ENCODE measurements at regions not wholly inside any gene's neighbourhood (a gene's known extent, or its start where the extent isn't known, plus 50 kb on each side); places are given as distances from the start of the nearest gene placed in this dataset.

DNA sequence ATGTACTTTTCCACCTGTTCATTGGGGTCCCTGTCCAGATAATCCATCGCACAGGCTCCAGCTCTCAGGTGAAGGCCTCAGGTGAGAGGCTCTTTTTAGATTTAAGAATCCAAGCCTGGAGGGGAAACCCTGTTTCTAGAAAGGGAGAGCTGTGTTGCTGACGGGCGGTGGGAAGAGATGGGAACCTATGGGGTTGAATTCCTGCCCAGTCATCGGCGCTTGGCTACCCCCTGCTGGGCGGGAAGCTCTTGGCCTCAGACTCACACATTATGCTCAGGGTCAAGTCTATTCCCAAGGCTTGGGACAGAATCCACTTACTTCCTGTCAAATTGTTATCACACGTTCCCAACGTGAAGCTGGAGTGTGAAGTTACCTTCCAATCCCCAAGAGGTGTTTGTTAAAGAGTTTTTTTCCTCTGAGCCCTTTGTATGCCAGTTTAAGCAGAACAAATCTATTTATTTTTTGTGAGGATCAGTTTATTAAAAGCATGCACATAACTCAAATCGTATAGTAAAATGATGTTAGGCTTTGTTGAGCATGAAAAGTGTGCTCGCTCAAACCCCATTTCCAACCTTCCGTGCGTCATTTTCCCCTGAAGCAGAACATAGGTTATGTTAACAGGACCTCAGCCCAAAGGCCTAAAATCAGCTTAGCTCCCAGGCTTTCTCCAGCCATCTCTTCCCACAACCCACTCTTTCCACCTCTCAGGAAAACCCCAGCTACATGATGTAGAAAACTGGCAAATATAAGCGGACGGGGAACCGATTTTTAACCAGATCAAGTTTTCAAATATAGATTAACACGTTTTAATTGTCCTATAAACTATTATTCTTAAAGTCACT lies 181.7 kb upstream of the ETAA1 start:
- POLR2A ChIA-PET (ENCODE audit: unreplicated experiment): interaction anchor here (0.8 kb wide), 1 partner anchor 804 kb away, joined by 3 read pairs; no protein-coding TSS in a partner anchor

DNA sequence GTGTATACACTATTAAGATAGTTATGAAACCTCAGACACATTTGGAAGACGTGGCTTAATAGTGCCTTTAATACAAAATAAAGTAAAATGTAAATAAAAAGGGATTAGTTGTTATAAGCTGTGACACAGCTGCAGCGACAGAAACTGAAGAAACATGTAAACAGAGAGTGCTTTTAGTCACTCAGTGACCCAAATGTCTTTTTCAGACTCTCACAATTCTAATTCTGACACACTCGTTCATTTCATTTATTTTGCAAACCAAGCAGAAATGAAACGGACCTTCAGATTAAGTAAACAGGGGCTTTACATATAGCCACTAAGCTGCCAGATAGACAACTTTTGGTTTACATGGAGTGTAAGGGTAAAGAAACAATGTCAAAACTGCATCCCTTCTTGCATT lies 181.0 kb upstream of the ETAA1 start:
- H3K4me2 ChIP-seq: no peak overlapping the region
- H3K79me2 ChIP-seq (ENCODE audit: low read depth): no peaks in the 10 kb centered on the region
- no TSS peak for BruUV-seq (replicated peaks)
- H3K9me2 ChIP-seq (ENCODE audit: insufficient read depth): no peaks in the 10 kb centered on the region
- no peaks in the 10 kb centered on the region for H3K4me1 ChIP-seq (replicated peaks; ENCODE audit: insufficient read depth)
- no peaks in the 10 kb centered on the region for H3K36me3 ChIP-seq (ENCODE audit: low read depth)
- H3K4me3 ChIP-seq: no peak overlapping the region
- no peak for DNase-seq
- H4K20me1 ChIP-seq (ENCODE audit: insufficient read depth): no peaks in the 10 kb centered on the region
- H3K27ac ChIP-seq: no peak overlapping the region
- no peak overlapping the region for H2AFZ ChIP-seq
- TF ChIP-seq EZH2 (IDR thresholded peaks at IDR 0.05; ENCODE audit: low read depth) (no peak), CTCF (conservative IDR thresholded peaks at IDR 0.05) (no peak)
- intact Hi-C loops (cut with micrococcal nuclease; ENCODE audit: unreplicated experiment): no loop called here
- ChIA-PET CTCF (no interaction called here), POLR2A (ENCODE audit: unreplicated experiment) (no interaction called here)
- H3K27me3 ChIP-seq (ENCODE audit: insufficient read depth, low read depth): no peaks in the 10 kb centered on the region
- H3K9me3 ChIP-seq (ENCODE audit: insufficient read depth, low read depth): no peaks in the 10 kb centered on the region
- H3F3A ChIP-seq (ENCODE audit: insufficient read depth, low read depth): no peaks in the 10 kb centered on the region

More for the DNA sequence above, 181.7 kb upstream of the ETAA1 start:
- H3K9me2 ChIP-seq (ENCODE audit: insufficient read depth): no peaks in the 10 kb centered on the region
- no peaks in the 10 kb centered on the region for H3F3A ChIP-seq (ENCODE audit: insufficient read depth, low read depth)
- no peaks in the 10 kb centered on the region for H4K20me1 ChIP-seq (ENCODE audit: insufficient read depth)
- H3K4me3 ChIP-seq: no peak overlapping the region
- no peak overlapping the region for H3K27ac ChIP-seq
- no peak overlapping the region for H3K4me2 ChIP-seq
- no peaks in the 10 kb centered on the region for H3K36me3 ChIP-seq (ENCODE audit: low read depth)
- H3K4me1 ChIP-seq (replicated peaks; ENCODE audit: insufficient read depth): no peaks in the 10 kb centered on the region
- no peaks in the 10 kb centered on the region for H3K79me2 ChIP-seq (ENCODE audit: low read depth)
- no peak for DNase-seq
- H3K9me3 ChIP-seq (ENCODE audit: insufficient read depth, low read depth): no peaks in the 10 kb centered on the region
- CTCF ChIA-PET: interaction anchor here (0.6 kb wide), 1 partner anchor 1525 kb away, joined by 3 read pairs; no protein-coding TSS in a partner anchor
- no TSS peak for BruUV-seq (replicated peaks)
- intact Hi-C loops (cut with micrococcal nuclease; ENCODE audit: unreplicated experiment): no loop called here
- H2AFZ ChIP-seq: no peak overlapping the region
- no peaks in the 10 kb centered on the region for H3K27me3 ChIP-seq (ENCODE audit: insufficient read depth, low read depth)
- TF ChIP-seq EZH2 (IDR thresholded peaks at IDR 0.05; ENCODE audit: low read depth) (no peak), CTCF (conservative IDR thresholded peaks at IDR 0.05) (peak; percentile 32; the same call in 1 of the 2 replicates)

GRCh38 chr2:67216881-67217280 lies 180.3 kb upstream of the ETAA1 start:
- no peaks in the 10 kb centered on the region for H3K9me3 ChIP-seq (ENCODE audit: insufficient read depth, low read depth)
- intact Hi-C loops (cut with micrococcal nuclease; ENCODE audit: unreplicated experiment): no loop called here

More at GRCh38 chr2:67216881-67217280, 180.3 kb upstream of the ETAA1 start:
- CTCF ChIA-PET: no interaction called here
- Histone ChIP-seq H3K27me3 (ENCODE audit: insufficient read depth, low read depth) (no peaks in the 10 kb centered on the region), H3K79me2 (ENCODE audit: low read depth) (no peaks in the 10 kb centered on the region), H3K36me3 (ENCODE audit: low read depth) (no peaks in the 10 kb centered on the region), H3K27ac (no peak overlapping the region), H3K4me2 (no peak overlapping the region), H3K4me1 (replicated peaks; ENCODE audit: insufficient read depth) (no peaks in the 10 kb centered on the region), H4K20me1 (ENCODE audit: insufficient read depth) (no peaks in the 10 kb centered on the region), H3K9me2 (ENCODE audit: insufficient read depth) (no peaks in the 10 kb centered on the region), H3F3A (ENCODE audit: insufficient read depth, low read depth) (no peaks in the 10 kb centered on the region), H3K4me3 (no peak overlapping the region), H2AFZ (no peak overlapping the region)
- POLR2A ChIA-PET (ENCODE audit: unreplicated experiment): no interaction called here
- TF ChIP-seq CTCF (conservative IDR thresholded peaks at IDR 0.05) (no peak), EZH2 (IDR thresholded peaks at IDR 0.05; ENCODE audit: low read depth) (no peak)
- no peak for DNase-seq
- no TSS peak for BruUV-seq (replicated peaks)
